ENCODE measurements at regions not wholly inside any gene's neighbourhood (a gene's known extent, or its start where the extent isn't known, plus 50 kb on each side); places are given as distances from the start of the nearest gene placed in this dataset.
"Not testable (repeated sequence)": the region's sequence is repeated elsewhere in the genome, so short reads cannot be mapped to it uniquely, and the experiment has no call there.

DNA sequence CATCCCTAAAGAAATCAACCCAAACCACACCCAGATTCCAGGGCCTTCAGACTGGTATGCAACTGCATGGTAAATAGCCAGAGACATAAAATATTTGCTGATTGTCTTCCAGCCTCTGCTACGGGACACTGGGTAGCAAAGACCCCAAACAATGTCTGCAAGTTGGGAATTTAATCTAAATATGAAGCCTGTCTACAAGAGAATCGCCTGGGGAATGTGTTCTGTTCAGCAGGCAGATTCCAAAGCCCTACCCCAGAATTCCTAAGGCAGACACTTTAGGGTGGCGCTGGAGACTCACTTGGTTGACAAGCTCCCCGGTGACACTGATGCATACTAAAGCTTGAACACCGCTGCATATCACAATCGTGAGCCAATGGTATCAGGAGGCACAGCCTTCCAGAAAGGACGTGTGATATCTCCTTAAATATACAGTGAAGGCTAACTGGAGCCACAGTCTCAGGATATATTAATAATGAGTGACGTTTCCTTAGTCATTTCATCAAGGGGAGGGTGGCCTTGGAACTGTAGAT lies 684.1 kb downstream of the NTRK3 start:
- ATAC-seq (no peak), DNase-seq (ENCODE audit: low spot score) (no peak)
- intact Hi-C loops (cut with DNase I) = no loop called here

DNA sequence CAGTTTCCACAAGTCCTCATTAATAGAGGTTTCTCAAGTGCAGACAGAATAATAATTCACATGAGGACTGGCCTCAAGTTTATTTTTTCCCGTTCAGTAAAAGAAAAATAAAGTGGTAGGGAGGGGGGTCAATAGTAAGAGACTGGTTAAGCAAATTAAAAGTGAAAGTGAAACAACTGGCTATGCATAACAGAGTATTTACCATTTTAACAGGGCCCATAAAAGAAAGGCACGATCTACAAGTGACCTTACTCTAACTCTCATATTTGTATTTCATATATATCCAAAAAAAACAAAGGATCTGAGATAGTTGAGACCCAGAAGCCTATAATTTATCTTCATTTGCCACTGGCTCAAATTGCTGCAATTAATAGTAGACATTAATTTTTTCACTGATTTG lies 686.3 kb downstream of the NTRK3 start:
- ATAC-seq = peak; percentile 58
- intact Hi-C loops (cut with DNase I) = no loop called here
- no peak for DNase-seq (ENCODE audit: low spot score)

DNA sequence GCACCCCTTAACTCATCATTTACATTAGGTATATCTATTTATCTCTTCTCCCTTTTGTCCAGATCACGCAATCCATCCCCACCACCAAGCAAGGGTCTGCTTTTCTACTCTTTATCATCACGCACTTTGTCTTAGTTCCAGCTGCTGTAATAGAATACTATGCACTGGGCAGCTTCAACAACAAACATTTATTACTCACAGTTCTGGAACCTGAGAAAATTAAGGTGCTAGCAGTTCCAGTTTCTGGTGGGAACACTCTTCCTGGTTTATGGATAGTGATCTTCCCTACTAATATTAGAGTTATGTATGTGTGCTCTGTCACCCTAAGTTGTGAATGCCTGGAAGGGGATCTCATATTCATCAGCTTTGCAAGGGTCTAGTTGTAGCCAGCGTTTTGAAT lies 687.0 kb downstream of the NTRK3 start:
- ATAC-seq = no peak
- intact Hi-C loops (cut with DNase I) = no loop called here
- DNase-seq (ENCODE audit: low spot score) = no peak

DNA sequence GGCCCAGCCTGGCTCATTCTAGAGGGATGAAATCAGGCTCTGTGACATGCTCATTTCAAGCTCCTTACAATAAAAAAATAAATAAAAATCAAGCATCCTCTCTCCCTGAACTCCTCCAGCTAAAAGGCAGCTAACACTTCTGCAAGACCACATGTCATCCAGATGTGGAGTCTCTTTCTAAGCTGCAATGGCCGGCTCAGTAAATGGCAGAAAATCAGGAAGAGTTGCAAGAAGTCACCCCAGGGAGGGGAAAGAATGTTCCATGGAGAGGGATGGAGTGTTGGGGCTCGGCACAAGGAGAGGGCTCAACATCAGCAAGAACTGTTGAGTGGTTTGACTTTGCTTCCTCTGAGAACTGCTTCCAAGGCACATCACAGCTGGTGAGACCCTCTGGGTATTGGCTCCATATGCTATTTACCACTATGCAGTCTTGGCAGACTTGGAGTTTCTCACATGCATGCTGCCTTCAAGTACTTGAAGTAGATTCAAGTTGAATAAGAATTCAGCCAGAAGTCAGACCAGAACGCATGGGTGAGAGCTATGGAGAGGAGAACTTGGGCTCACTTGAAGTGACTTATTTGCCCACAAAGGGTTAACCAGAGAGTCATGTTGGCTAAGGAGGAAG lies 689.0 kb downstream of the NTRK3 start:
- ATAC-seq = peak; percentile 65
- intact Hi-C loops (cut with DNase I) = no loop called here

DNA sequence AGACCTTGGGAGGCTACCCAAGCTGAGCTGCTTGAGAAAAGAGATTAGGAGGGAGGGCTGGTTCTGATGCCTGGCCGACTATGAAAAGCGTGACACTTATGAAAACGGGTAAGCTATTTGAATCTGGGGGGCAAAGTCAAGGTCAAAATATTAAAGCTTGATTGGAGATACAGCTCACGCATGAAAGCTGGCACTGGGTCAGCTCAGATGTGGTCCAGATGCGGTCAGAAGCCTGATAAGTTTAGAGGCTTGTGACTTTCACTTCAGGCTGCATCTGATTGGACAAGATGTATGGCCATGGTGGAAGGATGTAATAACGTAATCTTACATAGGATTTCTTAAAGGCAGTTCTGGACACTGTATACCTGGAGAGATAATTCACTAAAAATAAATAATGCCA lies 690.3 kb downstream of the NTRK3 start:
- DNase-seq (ENCODE audit: low spot score) = no peak
- intact Hi-C loops (cut with DNase I) = no loop called here
- ATAC-seq = no peak

More for the DNA sequence above, 689.0 kb downstream of the NTRK3 start:
- no peak for DNase-seq (ENCODE audit: low spot score)

DNA sequence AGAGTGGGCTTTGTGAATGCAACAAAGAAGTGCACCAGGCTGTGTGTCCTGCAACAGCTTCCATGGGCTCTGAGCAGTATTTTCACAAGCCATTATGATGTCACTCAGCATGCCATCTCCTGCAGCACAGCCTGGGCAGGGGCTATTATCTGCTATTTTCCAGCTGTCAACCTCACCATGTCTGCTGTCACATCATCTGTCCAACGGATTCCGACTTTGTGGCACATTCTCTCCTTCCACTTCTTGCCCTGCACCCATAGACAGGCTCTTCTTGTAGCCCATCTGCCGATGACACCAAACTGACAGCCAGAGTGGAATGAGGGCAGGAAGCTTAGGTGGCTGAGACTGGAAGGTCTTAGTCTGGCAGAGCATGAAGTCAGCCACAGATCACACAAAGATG lies 691.9 kb downstream of the NTRK3 start:
- ATAC-seq = no peak
- intact Hi-C loops (cut with DNase I) = no loop called here
- no peak for DNase-seq (ENCODE audit: low spot score)

DNA sequence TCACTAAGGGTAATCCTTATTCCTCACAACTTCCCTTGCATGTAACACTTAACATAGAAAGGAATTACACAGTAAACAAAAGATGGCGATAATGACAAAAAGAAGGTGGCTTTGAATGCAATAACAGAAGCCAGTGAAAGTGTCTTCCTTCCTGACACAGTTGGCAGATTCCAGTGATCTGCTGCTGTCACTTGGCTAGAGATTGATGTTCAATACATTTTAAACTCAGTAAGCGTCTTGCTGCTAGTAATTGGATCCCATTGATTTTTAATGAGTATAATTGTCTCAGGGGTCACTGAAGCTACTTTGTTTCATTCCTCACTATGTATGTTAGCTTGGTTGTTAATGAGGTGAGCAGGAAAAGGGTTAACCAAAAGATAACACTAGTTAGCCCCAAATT lies 692.7 kb downstream of the NTRK3 start:
- intact Hi-C loops (cut with DNase I) = no loop called here
- ATAC-seq (no peak), DNase-seq (ENCODE audit: low spot score) (no peak)

DNA sequence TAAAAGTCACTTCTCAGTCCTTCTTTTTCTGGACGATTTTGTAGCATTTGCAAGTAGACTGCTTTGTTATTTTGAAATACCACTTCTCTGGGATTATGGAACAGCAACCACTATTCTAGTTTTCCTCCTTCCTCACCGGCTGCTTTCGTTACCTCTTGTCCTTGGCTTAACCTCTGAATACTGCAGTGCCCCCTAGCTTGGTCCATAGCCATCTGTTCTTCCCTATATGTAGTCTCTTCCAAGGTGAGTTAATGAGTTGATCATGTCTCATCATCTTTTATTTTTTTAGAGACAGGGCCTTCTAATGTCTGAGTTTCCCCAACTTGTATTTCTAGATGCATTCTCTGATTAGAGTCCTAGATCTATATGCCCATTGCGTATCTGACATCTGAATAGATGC lies 694.3 kb downstream of the NTRK3 start:
- intact Hi-C loops (cut with DNase I) = no loop called here
- no peak for DNase-seq (ENCODE audit: low spot score)
- no peak for ATAC-seq

DNA sequence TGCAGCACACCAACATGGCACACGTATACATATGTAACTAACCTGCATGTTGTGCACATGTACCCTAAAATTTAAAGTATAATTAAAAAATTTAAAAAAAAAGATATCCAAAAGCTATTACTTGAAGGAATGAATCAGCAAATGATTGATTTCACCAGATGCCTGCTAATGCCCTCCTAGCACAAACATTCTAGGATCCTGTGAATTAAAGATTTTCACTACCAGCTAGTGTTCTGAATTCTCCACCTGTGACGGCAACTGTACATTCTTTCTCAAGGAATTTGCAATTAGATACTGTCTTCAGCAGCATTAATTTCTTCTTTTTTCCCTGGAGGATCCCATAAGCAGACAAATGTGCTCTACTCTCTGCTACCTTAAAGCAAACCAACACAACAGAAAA lies 694.9 kb downstream of the NTRK3 start:
- intact Hi-C loops (cut with DNase I) = no loop called here
- ATAC-seq = no peak
- no peak for DNase-seq (ENCODE audit: low spot score)

DNA sequence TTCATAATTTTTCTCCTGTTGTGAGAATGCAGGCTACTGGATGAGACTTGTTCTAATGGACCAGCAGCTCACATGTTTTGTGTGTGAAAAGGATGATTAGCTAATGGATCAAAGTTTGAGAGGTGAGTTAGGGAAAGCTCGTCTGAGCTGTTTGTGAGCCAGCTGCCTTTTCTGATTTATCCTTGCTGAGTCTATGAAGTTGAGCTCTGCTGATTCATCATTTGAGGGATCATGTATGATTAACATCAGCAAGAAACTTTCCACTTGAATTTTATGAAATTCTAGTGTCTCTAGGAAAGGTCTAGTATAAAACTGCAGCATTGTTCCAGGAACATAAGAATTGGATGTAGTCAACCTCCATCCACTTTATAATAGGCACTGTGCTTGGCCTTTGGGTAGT lies 698.7 kb downstream of the NTRK3 start:
- ATAC-seq (no peak), DNase-seq (ENCODE audit: low spot score) (no peak)
- intact Hi-C loops (cut with DNase I) = no loop called here

DNA sequence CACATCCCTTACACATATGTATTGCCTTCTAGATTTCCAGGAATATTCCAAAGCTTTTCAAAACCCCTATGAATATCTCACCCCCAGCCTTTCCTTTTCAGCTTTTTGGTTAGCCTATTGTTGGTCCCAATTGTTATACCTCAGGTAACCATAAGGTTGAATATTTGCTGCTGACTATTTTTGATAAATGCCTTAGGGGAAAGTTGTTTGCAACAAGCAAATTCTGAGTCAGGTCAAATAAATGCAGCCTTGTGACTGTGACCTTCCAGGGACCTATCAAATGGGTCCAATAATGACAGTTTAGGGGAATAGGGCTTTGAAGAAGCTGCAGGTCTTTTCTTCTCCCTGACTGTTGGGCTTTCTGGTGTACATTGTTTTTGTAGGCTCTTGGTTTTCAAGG lies 699.7 kb downstream of the NTRK3 start:
- ATAC-seq = no peak
- DNase-seq (ENCODE audit: low spot score) = no peak
- intact Hi-C loops (cut with DNase I) = no loop called here

DNA sequence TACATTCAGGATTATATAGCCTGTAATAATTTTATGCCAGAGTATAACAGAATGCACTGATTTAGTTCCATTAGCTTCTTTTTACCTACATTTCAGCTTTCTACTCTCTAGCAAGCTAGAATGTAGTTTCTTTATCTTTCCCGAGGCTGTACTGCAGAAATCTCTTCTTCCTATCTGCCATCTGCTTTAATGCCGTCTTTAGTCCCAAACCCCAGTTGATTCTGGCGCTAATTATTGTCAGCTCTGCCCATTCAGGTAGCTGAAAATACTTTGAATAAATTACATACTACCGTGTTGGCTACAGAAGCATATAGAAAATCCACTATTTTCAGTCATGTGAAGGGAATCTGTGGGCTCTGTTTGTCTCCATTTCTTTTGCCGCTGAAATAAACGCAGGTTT lies 706.7 kb downstream of the NTRK3 start:
- intact Hi-C loops (cut with DNase I) = no loop called here
- DNase-seq (ENCODE audit: low spot score) (no peak), ATAC-seq (no peak)

DNA sequence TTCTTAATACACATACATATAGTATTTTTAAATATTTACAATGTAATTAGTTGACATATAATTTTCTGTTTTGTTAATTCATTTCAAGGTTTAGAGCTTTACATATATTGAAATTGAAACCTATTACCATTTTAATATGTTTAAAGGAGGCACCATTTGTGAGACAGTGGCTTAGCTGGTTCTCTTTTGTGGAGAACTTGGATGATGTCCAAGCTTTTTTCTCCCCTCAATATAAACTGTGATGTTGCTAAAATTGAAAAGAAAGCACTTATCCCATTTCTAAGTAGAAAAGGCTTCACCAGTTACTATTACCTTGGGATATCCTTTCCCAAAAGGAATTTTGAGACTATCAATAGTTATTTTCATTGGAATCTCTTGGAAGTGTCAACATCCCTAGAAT lies 707.2 kb downstream of the NTRK3 start:
- intact Hi-C loops (cut with DNase I) = no loop called here
- no peak for DNase-seq (ENCODE audit: low spot score)
- no peak for ATAC-seq

DNA sequence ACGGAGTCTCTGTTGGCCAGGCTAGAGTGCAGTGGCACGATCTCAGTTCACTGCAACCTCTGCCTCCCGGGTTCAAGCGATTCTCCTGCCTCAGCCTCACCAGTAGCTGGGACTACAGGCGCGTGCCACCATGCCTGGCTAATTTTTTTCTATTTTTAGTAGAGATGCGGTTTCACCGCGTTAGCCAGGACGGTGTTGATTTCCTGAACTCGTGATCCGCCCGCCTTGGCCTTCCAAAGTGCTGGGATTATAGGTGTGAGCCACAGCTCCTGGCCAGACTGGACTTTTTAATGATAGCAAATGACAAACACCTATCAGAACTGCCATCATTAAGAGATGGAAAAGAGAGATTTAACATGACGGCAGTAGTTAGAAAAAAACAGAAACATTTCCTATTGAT lies 707.9 kb downstream of the NTRK3 start:
- ATAC-seq; intact Hi-C loops (cut with DNase I); DNase-seq (ENCODE audit: low spot score): not testable (repeated sequence)

DNA sequence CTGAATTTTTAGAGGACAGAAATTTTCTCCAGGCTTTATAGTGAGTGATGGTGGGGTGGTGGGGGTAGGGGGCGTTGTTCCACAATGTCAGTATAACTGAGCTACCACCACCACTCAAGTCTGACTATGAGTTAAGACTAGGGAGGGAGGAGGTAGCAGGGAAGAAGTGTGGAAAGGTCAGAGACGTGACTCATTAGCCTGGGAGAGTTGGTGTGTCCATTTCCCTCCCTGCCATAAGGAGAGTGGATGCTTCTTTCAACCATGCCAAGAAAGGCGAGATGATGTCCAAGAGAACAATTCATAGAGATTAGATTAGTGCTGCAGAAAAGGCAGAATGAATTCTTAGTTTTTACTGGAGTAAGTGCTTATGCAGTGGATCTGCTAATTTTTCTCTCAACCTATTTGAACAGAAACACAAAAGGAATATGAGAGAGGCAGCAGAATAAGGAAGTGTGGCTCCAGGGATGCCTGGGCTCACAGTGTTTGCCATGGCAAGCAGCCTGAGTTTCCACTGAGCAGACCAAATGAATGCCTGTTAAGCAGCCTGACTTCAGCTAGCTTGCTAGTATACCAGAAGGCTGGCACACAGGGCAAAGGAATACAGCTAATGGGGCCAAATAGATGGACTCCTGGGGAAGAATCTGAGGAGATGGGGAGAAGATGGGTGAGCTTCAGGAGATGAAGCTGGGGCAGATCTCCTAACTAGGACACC lies 708.9 kb downstream of the NTRK3 start:
- intact Hi-C loops (cut with DNase I) = no loop called here
- ATAC-seq (peak; percentile 57), DNase-seq (ENCODE audit: low spot score) (no peak)

DNA sequence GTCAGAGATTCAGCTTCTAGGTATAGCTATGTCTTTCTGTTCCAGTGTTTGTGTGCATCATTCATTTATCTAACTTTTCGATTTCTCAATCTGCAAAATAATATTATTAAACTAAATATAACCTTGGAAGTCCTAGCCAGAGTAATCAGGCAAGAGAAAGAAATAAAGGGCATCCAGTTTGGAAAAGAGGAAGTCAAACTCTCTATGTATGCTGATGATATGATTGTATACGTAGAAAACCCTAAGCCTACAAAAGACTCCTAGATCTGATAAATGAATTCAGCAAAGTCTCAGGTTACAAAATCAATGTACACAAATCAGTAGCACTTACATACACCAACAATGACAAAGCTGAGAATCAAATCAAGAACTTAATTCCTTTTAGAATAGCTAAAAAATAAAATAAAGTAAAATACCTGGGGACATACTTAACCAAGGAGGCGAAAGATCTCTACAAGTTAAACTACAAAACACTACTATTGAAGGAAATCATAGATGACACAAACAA lies 718.2 kb downstream of the NTRK3 start:
- no peak for ATAC-seq
- no peak for DNase-seq (ENCODE audit: low spot score)
- intact Hi-C loops (cut with DNase I) = no loop called here

DNA sequence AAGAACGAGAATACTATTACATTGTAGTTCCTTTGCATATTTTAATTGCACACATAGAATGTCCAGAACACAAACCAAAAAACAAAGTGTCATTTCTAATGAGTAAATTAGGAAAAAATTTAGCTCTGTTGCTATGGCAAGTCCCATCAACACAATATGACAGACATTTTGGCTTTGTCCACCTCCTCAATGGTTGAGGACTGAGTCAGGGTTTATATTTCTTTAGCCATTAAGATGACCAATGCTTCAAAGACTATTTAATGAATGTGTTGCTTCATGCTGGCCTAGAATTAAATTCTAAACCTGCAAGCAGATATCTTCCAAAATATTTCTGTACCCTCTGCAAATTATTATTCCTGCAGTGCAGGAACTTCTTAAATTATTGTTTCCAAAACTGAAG lies 719.2 kb downstream of the NTRK3 start:
- no peak for ATAC-seq
- no peak for DNase-seq (ENCODE audit: low spot score)
- intact Hi-C loops (cut with DNase I) = no loop called here

DNA sequence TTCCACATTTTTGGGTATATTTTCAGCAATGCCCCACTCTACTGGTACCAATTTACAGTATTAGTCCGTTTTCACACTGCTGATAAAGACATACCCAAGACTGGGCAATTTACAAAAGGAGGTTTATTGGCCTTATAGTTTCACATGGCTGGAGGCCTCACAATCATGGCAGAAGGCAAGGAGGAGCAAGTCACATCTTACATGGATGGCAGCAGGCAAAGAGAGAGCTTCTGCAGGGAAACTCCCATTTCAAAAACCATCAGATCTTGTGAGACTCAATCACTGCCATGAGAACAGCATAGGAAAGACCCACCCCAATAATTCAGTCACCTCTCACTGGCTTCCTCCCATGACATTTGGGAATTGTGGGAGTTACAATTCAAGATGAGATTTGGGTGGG lies 722.9 kb downstream of the NTRK3 start:
- ATAC-seq; intact Hi-C loops (cut with DNase I): not testable (repeated sequence)

DNA sequence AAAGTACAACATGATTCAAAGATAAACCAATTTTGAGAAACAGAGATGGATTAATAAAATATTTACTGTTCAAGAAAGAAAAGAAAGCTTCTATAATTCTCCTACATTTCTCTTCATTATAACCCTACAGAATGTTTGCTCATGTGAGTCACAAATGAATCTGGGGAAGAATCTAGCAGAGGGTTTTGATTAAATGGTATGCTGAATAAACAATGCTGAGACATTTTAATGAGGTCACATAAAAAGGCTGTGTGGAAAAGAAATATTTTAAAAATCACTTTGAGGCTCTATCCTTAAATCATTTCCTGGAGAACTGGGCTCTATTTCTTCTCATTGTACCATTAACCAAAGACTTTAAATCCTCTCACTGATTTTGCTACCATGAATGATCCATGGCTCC lies 727.7 kb downstream of the NTRK3 start:
- no peak for ATAC-seq
- DNase-seq (ENCODE audit: low spot score) = no peak
- intact Hi-C loops (cut with DNase I) = no loop called here

More for the DNA sequence above, 722.9 kb downstream of the NTRK3 start:
- DNase-seq (ENCODE audit: low spot score) = not testable (repeated sequence)

DNA sequence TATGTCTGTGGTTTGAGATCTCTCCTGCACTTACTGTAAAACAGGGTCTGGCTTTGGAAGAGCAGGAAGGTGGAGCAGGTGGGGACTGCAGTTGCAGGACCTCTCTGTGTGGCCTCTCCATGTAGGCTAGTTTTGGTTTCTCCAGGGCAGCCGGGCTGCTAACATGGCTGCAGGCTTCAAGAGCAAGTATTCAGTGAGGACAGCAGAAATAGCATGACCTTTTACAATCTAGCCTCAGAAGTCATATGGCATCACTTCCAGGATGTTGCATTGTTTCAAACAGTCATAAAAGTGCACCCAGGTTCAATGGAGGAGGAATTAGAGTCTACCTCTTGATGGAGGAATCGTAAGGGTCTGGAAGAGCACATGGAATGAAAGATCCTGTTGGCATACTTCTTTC lies 728.7 kb downstream of the NTRK3 start:
- intact Hi-C loops (cut with DNase I) = no loop called here
- DNase-seq (ENCODE audit: low spot score) (no peak), ATAC-seq (no peak)

DNA sequence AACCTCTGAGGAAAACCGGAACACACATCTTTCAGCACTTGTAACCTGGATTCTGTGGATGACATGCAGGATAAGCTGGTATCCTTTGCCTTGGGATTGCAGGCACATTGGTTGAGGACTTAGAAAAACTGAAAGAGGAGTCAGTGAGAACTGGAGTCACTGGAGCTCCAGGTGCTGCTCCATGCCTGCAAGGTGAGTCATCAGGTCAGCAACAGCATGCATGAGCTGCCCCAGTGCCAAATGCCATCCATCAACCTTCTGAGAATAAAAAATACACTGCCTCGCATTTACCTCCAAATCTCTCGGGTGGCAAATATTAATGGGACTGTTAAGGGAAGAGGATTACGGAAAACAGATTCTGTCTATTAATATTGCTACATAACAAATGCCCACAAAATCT lies 729.1 kb downstream of the NTRK3 start:
- no peak for DNase-seq (ENCODE audit: low spot score)
- intact Hi-C loops (cut with DNase I) = no loop called here
- no peak for ATAC-seq

All from sciatic nerve (tissue), 2 donors.